ENCODE measurements at regions not wholly inside any gene's neighbourhood (a gene's known extent, or its start where the extent isn't known, plus 50 kb on each side); places are given as distances from the start of the nearest gene placed in this dataset.

- ChIA-PET CTCF (ENCODE audit: low intra/inter-chr PET ratio) (no interaction called here), POLR2A (interaction anchor here (0.7 kb wide), 1 partner anchor 25 kb away, joined by 3 read pairs; no protein-coding TSS in a partner anchor)
- Histone ChIP-seq H3K27me3 (ENCODE audit: control insufficient read depth in 2 of 2, insufficient read depth in 2 of 2, low read length in 2 of 2) (no peaks in the 10 kb centered on the region), H2AFZ (ENCODE audit: low read depth, low read length) (no peak overlapping the region), H3K9me3 (replicated peaks; ENCODE audit: control insufficient read depth, insufficient read depth, low read depth, low read length) (no peaks in the 10 kb centered on the region), H3K9ac (ENCODE audit: insufficient read depth in 1 of 2, low read depth in 2 of 2, low read length in 2 of 2) (no peak overlapping the region), H3K4me2 (ENCODE audit: insufficient read depth, low read length) (no peak overlapping the region), H4K20me1 (replicated peaks; ENCODE audit: control insufficient read depth, insufficient read depth, low read length) (no peaks in the 10 kb centered on the region), H3K79me2 (ENCODE audit: control insufficient read depth, insufficient read depth, low read length) (no peaks in the 10 kb centered on the region), H3K4me1 (replicated peaks in 1 of 2; ENCODE audit: control insufficient read depth in 2 of 2, insufficient read depth in 2 of 2, low read length in 2 of 2) (no peaks in the 10 kb centered on the region), H3K36me3 (ENCODE audit: control insufficient read depth, insufficient read depth, low read length) (no peaks in the 10 kb centered on the region), H3K27ac (ENCODE audit: extremely low read depth, low read depth, low read length) (no peak overlapping the region), H3K9me1 (ENCODE audit: control insufficient read depth, insufficient read depth, low read length) (no peaks in the 10 kb centered on the region), H3K4me3 (no peak overlapping the region)
- WGBS (ENCODE audit: insufficient coverage, low coverage, missing lambda C conversion rate) = 2% methylated on average over 2 of the region's 2 CpGs
- no peak for DNase-seq (ENCODE audit: extremely low read depth in 1 of 4, low spot score in 3 of 4)
- FAIRE-seq = no peak
- intact Hi-C loops (cut with micrococcal nuclease) = no loop called here
- no peak for ATAC-seq
- in situ Hi-C loops (cut with MboI) = no loop called here
- TF ChIP-seq DDX20 (tag; IDR thresholded peaks at IDR 0.05; ENCODE audit: low read depth) (no peak), CEBPG (CRISPR knock-in tag; IDR thresholded peaks at IDR 0.05) (no peak), CEBPG (tag; conservative IDR thresholded peaks at IDR 0.05 in 1 of 2, IDR thresholded peaks at IDR 0.05 in 1 of 2) (peak in 1 of 2 experiments; percentile 84; a peak in 2 of 4 replicates), YY1 (IDR thresholded peaks at IDR 0.05; ENCODE audit: borderline replicate concordance in 1 of 3, control insufficient read depth in 1 of 3, extremely low read depth in 1 of 3, insufficient read depth in 3 of 3, insufficient read length in 1 of 3, insufficient replicate concordance in 2 of 3, low read depth in 1 of 3, low read length in 2 of 3) (no peak)
- BruUV-seq (replicated peaks) = no TSS peak
Observed at GRCh38 chr5:15304914-15305834, 194.8 kb upstream of the FBXL7 start.

Measured in K562 (cell line).